NCI-H460 (cell line): ENCODE measurements at regions not wholly inside any gene's neighbourhood (a gene's known extent, or its start where the extent isn't known, plus 50 kb on each side); places are given as distances from the start of the nearest gene placed in this dataset.

Experiments used
- DNase-seq: peaks from one replicate; pipeline ENCODE4 v3.0.0-alpha.2; 2016; ENCODE audit warnings: low read depth; ENCODE audit errors: extremely low read depth

DNA sequence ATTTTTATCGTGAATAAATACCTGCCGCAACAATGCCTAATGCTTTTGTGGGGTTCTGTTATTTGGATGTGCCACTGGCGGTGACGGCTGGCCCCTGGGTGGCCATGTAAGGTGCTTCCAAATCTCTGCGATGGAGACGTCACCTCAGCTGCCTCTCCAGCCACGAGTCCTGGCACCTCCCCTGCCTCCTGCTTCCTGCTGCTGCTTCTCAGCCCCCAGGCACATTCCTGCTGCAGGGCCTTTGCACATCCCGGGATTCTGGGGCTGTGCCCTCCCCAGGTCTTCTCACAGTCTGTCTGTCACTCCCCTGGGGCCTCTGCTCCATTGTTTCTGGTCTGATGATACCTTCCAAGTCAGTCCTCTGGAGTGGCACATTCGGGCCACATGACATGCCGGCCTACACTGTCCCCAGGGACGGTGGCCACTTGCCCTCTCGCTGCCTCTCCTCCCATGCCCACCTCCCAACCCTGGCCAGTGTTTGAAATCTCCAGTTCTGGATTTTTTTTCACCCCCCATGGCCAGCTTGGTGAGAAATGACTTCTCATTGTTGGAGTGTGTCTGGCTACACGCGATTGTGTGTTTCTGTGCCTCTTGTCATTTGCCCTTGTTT lies 151.8 kb downstream of the KIF26A start:
- no peak for DNase-seq

DNA sequence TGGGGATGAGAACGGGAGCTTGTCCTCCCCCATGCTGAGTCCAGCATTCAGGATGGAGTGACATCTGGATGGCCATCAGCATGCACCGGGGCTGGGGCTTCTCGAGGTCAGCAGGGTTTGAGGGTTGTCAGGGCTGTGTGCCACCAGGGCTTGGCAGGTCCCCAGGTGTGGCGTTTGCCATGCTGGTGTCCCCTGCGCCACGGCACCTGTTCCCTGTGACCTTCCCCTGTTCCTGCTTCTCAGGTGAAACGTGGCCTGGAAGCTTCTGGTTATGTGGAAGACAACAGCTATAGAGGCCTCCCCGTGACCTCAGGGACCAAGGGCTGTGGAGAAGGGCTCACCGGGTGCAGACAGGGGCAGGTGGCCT lies 152.4 kb downstream of the KIF26A start:
- DNase-seq, result no peak

DNA sequence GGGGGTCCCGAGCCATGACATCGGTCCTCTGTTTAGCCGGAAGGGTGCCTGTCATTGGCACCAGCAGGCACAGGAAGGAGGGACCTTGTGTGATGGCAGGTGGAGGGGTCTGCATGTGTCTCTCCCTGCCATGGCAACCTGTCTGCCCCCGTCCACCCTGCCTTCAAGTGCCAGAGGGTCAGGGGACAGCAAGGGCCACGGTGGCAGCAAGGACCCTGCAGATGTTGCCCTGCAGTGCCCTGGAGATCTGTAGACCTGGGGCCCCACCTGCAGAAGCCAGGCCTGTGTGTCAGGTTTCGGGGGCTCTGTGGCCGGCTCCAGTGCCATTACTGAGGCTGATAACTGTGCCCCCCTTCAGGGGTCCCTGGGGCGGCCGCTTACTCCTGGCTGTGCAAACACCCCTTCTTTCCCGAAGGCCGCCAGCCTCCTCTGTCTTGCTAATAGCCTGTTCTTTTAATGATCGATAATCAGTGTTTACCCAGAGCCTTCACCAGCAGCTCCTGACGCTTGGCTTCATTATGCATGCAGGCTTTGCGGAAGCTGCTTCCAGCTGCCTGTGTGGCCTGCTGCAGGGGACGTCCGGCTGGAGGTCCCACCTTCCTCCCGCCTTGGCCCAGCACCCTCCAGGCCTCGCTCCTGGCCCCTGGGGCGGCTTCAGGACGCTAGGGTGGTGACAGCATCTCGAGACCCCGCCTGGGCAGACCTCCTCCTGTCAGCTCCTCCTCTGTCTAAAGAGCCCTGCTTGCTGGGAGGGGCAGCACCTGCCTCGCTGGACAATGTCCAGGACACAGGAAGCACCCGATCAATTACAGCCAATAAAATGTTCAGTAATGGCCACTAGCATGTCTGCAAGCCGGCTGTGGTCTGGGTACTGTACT lies 153.0 kb downstream of the KIF26A start:
- DNase-seq, result no peak

- DNase-seq, result no peak
These were observed 153.9 kb downstream of the KIF26A start for GRCh38 chr14:104292084-104292970.

- DNase-seq, result no peak
These were observed 154.9 kb downstream of the KIF26A start for GRCh38 chr14:104293231-104293841.

DNA sequence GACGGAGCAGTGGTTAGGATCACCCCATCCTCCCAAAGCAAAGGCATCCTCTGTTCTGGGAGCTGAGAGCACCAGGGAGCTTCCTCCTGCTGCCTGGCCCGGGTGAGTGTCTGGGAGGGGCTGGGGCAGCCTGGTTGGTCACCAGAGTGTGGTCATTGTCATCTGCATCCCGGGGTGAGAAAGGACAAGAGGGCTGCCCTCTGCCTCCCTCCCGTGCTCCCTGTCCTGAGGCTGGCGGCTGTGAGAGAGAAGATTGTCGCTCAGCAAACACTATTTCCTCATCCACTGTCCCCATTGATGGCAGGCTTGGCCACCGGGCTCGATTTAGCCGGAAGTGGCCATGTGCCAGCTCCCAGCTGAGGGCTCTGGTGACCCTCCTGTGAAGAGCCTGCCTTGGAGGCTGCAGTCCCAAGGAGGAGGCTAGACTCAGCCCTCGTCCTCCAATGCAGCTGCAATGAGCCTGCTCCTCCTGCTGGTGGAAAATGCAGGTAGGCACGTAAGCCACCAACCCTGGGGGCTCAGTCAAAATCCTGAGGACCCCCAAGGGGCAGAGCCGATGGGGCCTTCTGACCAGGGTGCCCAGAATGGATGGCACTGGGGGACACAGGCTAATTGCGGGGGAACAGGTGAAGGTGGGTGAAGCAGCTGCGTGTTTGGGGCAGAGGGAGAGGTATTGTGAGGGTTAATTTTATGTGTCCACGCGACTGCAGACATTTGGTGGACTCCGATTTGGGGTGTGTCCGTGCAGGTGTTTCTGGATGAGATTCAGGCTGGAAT lies 155.7 kb downstream of the KIF26A start:
- DNase-seq, result peak; percentile 65

DNA sequence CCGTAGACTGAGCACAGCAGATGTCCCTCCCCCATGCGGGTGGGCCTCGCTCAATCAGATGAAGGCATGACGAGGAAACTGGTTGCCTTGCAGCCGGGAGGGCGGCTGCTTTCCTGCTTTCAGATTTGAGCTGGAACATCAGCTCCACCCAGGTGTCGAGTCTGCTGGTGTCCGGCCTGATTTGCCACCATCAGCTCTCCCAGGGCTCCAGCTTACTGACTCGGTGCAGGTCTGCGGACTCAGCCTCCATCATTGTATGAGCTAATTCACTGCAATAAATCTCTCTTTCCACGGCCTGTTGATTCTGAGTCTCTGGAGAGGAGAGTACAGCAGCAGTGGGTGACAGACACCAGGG lies 156.2 kb downstream of the KIF26A start:
- peak; percentile 67 for DNase-seq

DNA sequence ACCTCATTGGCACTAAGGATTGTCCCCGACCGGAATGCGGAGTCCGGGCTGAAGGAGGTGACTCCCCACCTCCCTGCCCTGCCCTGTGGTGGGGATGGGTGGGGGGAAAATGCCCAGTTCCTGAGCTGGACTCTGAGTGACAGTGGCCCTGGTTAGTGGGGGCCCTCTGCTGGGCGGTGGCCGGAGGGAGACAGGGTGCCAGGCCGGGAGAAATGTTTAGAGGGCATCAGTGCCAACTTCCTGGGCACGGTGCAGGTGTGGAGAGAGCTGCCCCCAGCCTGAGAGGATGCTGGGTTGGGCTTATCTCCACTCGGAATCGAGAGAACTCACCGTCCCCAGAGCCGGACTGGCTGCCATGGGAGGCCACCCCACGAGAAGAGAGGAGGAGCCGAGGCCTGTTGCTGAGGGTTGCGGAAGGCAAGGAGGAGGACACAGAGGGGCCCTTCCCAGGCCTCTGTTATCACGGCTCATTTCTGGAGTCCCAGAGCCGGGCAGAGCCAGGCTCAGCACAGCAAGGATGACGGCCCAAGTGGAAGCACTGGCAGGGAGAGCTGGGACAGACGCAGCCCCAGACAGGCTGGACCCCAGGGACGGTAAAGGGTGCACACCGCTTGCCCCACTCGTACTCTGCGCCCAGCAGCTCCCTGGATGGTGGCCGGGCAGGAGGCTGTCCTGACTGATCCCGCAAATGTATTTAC lies 156.7 kb downstream of the KIF26A start:
- DNase-seq, result peak; percentile 38

DNA sequence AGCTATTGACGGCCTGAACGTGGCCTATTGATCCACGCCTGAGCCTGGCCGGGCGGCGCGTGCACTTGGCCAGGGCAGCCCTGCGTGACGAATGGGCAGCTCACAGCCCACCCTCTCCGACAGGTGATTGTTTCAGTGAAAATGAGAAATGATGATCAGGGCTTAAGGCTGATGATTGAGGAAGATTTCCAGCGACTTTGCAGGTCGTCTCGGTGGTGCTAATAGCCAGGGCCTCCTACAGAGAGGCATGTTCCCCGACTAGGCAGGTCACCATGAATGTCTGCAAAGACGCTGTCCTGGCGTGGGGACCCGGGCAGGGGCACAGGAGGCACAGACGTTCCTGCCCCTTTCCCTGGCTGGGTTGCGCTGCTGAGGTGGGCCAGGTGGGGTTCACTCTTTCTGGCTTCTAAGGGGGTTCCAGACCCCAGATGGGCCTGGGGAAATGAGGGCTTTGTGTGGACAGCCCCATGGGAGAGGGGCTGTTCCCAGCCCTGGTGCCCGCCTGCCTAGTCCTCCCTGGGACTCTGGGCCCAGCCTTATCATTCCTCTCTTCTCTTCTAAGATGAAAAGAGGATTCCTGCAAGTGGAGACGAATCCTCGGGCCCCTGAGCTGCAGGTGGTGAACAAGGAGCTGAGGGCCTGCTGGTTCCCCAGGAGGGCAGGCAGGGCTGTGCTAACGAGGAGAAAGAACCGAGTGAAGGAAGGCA lies 157.4 kb downstream of the KIF26A start:
- no peak for DNase-seq

DNA sequence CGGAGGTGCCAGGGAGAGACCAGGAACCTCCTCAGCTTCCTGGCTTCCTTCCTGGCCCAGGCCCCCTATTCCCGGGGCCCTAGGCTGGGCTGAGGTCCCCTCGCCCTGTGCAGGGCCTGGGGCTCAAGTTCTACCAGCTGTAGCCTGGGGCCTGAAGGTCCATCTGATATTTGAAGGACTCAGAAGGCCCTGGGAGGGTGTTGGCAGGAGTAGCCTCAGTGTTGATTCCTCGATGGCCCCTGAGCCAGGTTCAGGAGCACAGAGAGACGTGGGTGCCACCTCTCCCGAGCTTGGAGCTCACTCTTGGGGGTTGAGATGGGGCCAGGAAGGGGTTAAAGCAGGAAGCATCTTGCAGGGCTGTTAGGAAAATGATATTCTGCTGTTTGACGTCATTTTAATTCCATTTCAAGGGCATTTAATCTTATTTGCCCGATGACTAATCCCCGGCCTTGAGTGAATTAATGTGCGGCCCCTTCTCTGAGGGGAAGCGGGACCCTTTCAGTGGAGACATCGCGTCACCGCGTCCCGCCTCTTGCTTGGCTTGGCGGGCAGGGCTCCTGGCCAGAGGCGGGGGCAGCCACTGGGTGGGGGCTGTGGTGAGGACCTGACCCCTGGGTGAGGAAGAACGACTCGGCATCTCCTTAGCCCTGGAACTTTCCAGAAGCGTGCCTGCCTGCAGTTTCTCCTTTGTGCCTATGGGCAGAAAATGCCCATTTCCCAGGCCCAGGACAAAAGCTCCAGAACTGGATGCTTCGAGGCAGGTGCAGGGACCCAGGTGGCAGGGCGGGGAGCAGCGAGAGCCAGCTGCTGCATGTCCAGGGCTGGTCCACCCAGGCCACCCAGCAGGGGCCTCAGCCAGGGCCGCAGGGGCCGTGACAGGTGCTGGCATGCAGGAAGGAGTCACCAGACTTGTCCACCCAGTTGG lies 158.3 kb downstream of the KIF26A start:
- peak; percentile 67 for DNase-seq

GRCh38 chr14:104297313-104297704 lies 158.9 kb downstream of the KIF26A start:
- DNase-seq, result no peak

- DNase-seq, result no peak
These were observed 159.5 kb downstream of the KIF26A start for GRCh38 chr14:104297721-104298401.

GRCh38 chr14:104298458-104298857 lies 160.1 kb downstream of the KIF26A start:
- DNase-seq, result no peak

- peak; percentile 92 for DNase-seq
These were observed 161.8 kb downstream of the KIF26A start for GRCh38 chr14:104299993-104300761.

DNA sequence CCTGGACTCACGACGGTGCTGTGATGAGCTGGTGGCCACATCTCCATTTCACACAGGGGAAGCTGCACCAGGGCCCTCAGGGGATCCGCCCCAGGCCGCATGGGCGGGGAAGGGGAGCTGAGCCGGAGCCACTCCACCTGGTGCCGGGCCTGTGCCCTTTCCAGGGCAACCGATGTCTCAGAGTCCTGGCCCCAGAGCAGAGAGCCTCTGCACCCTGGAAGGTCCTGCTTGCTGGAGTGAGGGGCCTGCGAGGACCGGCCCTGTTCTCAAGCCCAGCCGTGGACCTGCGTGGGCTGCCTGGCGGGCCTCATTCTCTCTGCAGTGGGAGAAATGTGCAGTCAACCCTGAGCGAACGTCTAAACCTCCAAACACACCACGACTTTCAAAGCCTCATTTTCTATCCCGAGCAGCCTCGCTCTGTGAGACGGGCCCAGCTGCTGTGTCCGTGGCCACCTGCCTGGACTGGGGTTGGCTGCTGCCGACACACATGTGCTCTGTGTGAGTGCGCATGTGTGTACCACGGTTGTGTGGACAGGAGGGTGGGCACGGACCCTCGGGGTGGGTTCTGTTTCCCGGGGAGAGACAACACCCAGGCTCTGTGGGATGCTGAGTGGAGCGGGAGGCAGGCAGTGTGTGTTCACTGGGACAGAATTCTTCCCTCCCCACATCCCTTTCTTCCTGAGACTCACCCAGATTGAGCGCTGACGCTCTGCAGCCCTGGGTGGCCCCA lies 163.5 kb downstream of the KIF26A start:
- DNase-seq, result no peak
